Activated T-cell treated with anti-CD3 and anti-CD28 coated beads, Interleukin-2, amount 50 U/mL, for 4 hours (primary cell): ENCODE measurements at regions not wholly inside any gene's neighbourhood (a gene's known extent, or its start where the extent isn't known, plus 50 kb on each side); places are given as distances from the start of the nearest gene placed in this dataset.
"Not testable (repeated sequence)": the region's sequence is repeated elsewhere in the genome, so short reads cannot be mapped to it uniquely, and the experiment has no call there.

ENCODE experiments used
- ATAC-seq, 2 donors: fragments of 200-7000 bp; cut with Tn5 transposase; one replicate each; pipeline ENCODE4 v1.10.0; 2021
- DNase-seq: peaks from one replicate; pipeline ENCODE4 v3.0.0-alpha.2; 2020
- H3K27me3 Mint-ChIP-seq: one replicate; pipeline ENCODE4 v1.8.0; 2021; ENCODE audit warnings: low read depth, mixed read lengths
- H3K36me3 Mint-ChIP-seq: one replicate; pipeline ENCODE4 v1.8.0; 2022; ENCODE audit warnings: mixed read lengths; ENCODE audit not compliant: insufficient read depth
- H3K4me1 Mint-ChIP-seq: one replicate; pipeline ENCODE4 v1.8.0; 2021; ENCODE audit warnings: low read depth, mixed read lengths
- H3K4me3 Mint-ChIP-seq: one replicate; pipeline ENCODE4 v1.8.0; 2021; ENCODE audit warnings: mild to moderate bottlenecking, moderate library complexity, mixed read lengths
- H3K9me3 Mint-ChIP-seq: one replicate; pipeline ENCODE4 v1.8.0; 2021; ENCODE audit warnings: mixed read lengths

GRCh38 chr9:104195142-104195541 is 101.0 kb downstream of the SMC2 start:
- H3K4me3 Mint-ChIP-seq, ATAC-seq, H3K36me3 Mint-ChIP-seq, H3K9me3 Mint-ChIP-seq, DNase-seq, H3K4me1 Mint-ChIP-seq: not testable (repeated sequence)
- H3K27me3 Mint-ChIP-seq = peaks cover 12% of the 10 kb centered on the region

DNA sequence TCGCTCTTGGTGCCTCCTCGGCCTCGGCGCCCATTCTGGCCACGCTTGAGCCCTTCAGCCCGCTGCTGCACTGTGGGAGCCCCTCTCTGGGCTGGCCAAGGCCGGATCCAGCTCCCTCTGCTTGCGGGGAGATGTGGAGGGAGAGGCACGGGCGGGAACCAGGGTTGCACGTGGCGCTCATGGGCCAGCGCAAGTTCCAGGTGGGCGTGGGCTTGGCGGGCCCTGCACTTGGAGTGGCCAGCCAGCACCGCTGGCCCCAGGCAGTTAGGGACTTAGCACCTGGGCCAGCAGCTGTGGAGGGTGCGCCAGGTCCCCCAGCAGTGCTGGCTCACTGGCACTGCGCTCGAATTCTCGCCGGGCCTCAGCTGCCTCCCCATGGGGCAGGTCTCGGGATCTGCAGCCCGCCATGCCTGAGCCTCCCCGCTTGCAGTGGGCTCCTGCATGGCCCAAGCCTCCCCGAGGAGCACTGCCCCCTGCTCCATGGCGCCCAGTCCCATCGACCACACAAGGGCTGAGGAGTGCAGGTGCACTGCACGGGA is 106.4 kb downstream of the SMC2 start:
- ATAC-seq (no peak), DNase-seq (no peak)
- no peaks in the 10 kb centered on the region for H3K9me3 Mint-ChIP-seq
- no peaks in the 10 kb centered on the region for H3K4me1 Mint-ChIP-seq
- no peaks in the 10 kb centered on the region for H3K36me3 Mint-ChIP-seq
- peaks cover 4% of the 10 kb centered on the region for H3K27me3 Mint-ChIP-seq
- no peak overlapping the region for H3K4me3 Mint-ChIP-seq

- H3K4me1 Mint-ChIP-seq = no peaks in the 10 kb centered on the region
- DNase-seq (no peak), ATAC-seq (no peak)
- no peak overlapping the region for H3K4me3 Mint-ChIP-seq
- no peaks in the 10 kb centered on the region for H3K36me3 Mint-ChIP-seq
- no peaks in the 10 kb centered on the region for H3K27me3 Mint-ChIP-seq
- H3K9me3 Mint-ChIP-seq = no peaks in the 10 kb centered on the region
These were observed 112.7 kb downstream of the SMC2 start for GRCh38 chr9:104206766-104207165.

DNA sequence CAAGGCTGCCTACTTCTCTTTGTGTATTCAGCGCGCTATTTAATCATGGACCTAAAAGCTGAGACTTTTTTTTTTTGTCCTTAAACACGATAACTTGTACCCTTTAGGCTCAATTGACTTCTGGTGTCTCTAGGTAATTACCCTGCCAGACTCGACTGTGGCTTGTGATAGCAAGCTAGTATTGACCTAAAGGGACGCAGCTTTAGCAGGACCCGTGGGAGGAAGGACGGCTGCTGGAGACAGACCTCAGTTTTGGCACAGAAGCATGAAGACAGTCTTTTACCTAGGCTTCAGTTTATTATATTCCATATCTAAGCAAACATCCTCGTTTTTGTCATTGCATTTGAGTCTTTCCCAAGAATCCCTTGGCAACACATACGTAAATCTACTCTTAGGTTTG is 115.3 kb downstream of the SMC2 start:
- no peaks in the 10 kb centered on the region for H3K9me3 Mint-ChIP-seq
- H3K27me3 Mint-ChIP-seq = no peaks in the 10 kb centered on the region
- H3K36me3 Mint-ChIP-seq = no peaks in the 10 kb centered on the region
- no peak for ATAC-seq
- DNase-seq = no peak
- H3K4me1 Mint-ChIP-seq = no peaks in the 10 kb centered on the region
- no peak overlapping the region for H3K4me3 Mint-ChIP-seq

- ATAC-seq = no peak
- no peaks in the 10 kb centered on the region for H3K27me3 Mint-ChIP-seq
- H3K36me3 Mint-ChIP-seq = no peaks in the 10 kb centered on the region
- H3K9me3 Mint-ChIP-seq = no peaks in the 10 kb centered on the region
- no peak overlapping the region for H3K4me3 Mint-ChIP-seq
- no peak for DNase-seq
- H3K4me1 Mint-ChIP-seq = no peaks in the 10 kb centered on the region
These were observed 133.0 kb downstream of the SMC2 start for GRCh38 chr9:104227108-104227507.

GRCh38 chr9:104232781-104233341 is 138.8 kb downstream of the SMC2 start:
- Mint-ChIP-seq H3K4me3 (no peak overlapping the region), H3K36me3 (no peaks in the 10 kb centered on the region), H3K4me1 (no peaks in the 10 kb centered on the region), H3K27me3 (no peaks in the 10 kb centered on the region), H3K9me3 (no peaks in the 10 kb centered on the region)
- DNase-seq (no peak), ATAC-seq (no peak)

GRCh38 chr9:104233366-104233765 is 139.3 kb downstream of the SMC2 start:
- DNase-seq (no peak), ATAC-seq (no peak)
- H3K27me3 Mint-ChIP-seq = no peaks in the 10 kb centered on the region
- H3K4me1 Mint-ChIP-seq = no peaks in the 10 kb centered on the region
- no peaks in the 10 kb centered on the region for H3K36me3 Mint-ChIP-seq
- no peaks in the 10 kb centered on the region for H3K9me3 Mint-ChIP-seq
- H3K4me3 Mint-ChIP-seq = no peak overlapping the region

GRCh38 chr9:104234632-104235337 is 140.7 kb downstream of the SMC2 start:
- not testable (repeated sequence) for ATAC-seq, H3K4me1 Mint-ChIP-seq, H3K27me3 Mint-ChIP-seq, DNase-seq, H3K4me3 Mint-ChIP-seq, H3K36me3 Mint-ChIP-seq, H3K9me3 Mint-ChIP-seq

DNA sequence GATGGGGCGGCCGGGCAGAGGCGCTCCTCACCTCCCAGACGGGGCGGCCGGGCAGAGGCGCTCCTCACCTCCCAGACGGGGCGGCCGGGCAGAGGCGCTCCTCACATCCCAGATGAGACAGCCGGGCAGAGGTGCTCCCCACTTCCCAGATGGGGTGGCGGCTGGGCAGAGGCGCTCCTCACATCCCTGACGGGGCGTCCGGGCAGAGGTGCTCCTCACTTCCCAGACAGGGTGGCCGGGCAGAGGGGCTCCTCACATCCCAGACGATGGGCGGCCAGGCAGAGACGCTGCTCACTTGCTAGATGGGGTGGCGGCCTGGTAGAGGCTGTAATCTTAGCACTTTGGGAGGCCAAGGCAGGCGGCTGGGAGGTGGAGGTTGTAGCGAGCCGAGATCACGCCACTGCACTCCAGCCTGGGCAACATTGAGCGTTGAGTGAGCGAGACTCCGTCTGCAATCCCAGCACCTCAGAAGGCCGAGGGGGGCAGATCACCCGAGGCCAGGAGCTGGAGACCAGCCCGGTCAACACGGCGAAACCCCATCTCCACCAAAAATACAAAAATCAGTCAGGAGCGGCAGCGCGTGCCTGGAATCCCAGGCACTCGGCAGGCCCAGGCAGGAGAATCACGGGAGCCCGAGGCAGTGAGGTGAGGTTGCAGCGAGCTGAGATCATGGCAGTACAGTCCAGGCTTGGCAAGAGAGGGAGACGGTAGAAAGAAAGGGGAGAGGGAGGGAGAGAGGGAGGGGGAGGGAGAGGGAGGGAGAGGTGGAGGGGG is 141.4 kb downstream of the SMC2 start:
- H3K27me3 Mint-ChIP-seq, ATAC-seq, DNase-seq, H3K36me3 Mint-ChIP-seq, H3K4me1 Mint-ChIP-seq, H3K4me3 Mint-ChIP-seq, H3K9me3 Mint-ChIP-seq: not testable (repeated sequence)

DNA sequence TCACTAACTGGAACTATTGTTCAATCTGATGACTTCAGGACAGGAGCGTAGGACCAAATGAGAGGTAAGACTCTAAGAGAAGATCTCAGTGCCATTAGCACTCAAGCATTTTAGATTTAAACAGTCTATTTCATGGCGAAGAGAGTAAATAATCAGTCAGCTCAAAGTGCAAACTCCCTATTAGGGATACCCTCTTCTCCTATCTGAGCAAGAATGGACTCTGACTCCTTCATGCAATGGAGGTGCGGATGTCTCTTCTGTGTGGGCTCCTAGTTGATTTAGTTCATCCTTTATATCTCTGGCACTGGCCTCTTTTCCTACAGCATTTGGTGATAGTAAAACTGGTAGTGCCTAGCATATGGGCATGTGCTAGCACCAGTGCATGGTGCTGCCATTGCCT is 144.6 kb downstream of the SMC2 start:
- no peak for DNase-seq
- no peak for ATAC-seq
- Mint-ChIP-seq H3K27me3 (no peaks in the 10 kb centered on the region), H3K4me3 (no peak overlapping the region), H3K4me1 (no peaks in the 10 kb centered on the region), H3K9me3 (no peaks in the 10 kb centered on the region), H3K36me3 (no peaks in the 10 kb centered on the region)

GRCh38 chr9:104240890-104241289 is 146.8 kb downstream of the SMC2 start:
- Mint-ChIP-seq H3K36me3 (no peaks in the 10 kb centered on the region), H3K27me3 (no peaks in the 10 kb centered on the region), H3K4me1 (no peaks in the 10 kb centered on the region), H3K4me3 (no peak overlapping the region), H3K9me3 (no peaks in the 10 kb centered on the region)
- DNase-seq = no peak
- no peak for ATAC-seq

DNA sequence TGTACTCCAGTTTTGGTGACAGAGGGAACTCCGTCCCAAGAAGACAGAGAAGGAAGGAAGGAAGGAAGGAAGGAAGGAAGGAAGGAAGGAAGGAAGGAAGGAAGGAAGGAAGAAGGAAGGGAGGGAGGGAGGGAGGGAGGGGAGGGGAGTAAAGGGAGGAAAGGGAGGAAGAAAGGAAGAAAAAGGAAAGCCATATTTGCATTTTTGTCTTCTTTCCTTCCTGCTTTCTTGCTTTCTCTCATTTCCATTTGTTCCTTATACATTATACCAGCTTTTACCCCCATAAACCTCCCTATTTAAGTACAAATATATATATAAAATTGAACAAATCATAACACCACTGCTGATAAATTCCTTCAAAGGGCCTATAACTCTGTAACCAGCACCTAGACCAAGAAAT is 151.8 kb downstream of the SMC2 start:
- Mint-ChIP-seq H3K27me3 (no peaks in the 10 kb centered on the region), H3K9me3 (no peaks in the 10 kb centered on the region), H3K4me3 (no peak overlapping the region), H3K4me1 (no peaks in the 10 kb centered on the region), H3K36me3 (no peaks in the 10 kb centered on the region)
- DNase-seq (no peak), ATAC-seq (no peak)

GRCh38 chr9:104247899-104248460 is 153.9 kb downstream of the SMC2 start:
- Mint-ChIP-seq H3K4me3 (no peak overlapping the region), H3K27me3 (no peaks in the 10 kb centered on the region), H3K9me3 (peaks cover 4% of the 10 kb centered on the region), H3K36me3 (no peaks in the 10 kb centered on the region), H3K4me1 (no peaks in the 10 kb centered on the region)
- no peak for ATAC-seq
- no peak for DNase-seq

GRCh38 chr9:104256031-104256695 is 162.1 kb downstream of the SMC2 start:
- H3K36me3 Mint-ChIP-seq = no peaks in the 10 kb centered on the region

More at GRCh38 chr9:104256031-104256695, 162.1 kb downstream of the SMC2 start:
- no peak for DNase-seq
- H3K27me3 Mint-ChIP-seq = no peaks in the 10 kb centered on the region
- H3K4me1 Mint-ChIP-seq = no peaks in the 10 kb centered on the region
- no peak overlapping the region for H3K4me3 Mint-ChIP-seq
- peaks cover 14% of the 10 kb centered on the region for H3K9me3 Mint-ChIP-seq
- ATAC-seq = no peak
